SIG-M5 treated with dmso at 0.1 percent for 504 hours (cell line): ENCODE measurements at regions not wholly inside any gene's neighbourhood (a gene's known extent, or its start where the extent isn't known, plus 50 kb on each side); places are given as distances from the start of the nearest gene placed in this dataset.

Source experiments
- DNase-seq: peaks from one replicate; lab custom pipeline; 2025; ENCODE audit not compliant: unreplicated experiment; lab: John Stamatoyannopoulos, UW

DNA sequence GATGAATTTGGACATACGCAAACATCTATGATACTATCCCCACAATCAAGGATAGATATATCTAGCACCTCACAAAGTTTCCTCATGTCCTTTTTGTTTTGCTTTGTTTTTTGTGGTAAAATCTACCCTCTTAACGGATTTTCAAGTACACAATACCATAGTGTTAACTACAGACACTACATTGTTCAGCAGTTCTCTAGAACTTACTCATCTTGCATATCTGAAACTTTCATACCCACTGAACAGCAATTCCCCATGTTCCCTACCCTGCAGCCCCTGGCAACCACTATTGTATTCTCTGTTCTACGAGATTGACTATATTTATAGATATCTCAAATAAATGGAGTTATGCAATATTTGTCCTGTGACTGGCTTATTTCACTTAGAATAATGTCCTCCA, 58.1 kb upstream of the TJP1 start:
- DNase-seq, result no peak

- no peak for DNase-seq
Observed at GRCh38 chr15:29874977-29875376, 52.7 kb upstream of the TJP1 start.

GRCh38 chr15:29873947-29874411, 51.7 kb upstream of the TJP1 start:
- no peak for DNase-seq

DNA sequence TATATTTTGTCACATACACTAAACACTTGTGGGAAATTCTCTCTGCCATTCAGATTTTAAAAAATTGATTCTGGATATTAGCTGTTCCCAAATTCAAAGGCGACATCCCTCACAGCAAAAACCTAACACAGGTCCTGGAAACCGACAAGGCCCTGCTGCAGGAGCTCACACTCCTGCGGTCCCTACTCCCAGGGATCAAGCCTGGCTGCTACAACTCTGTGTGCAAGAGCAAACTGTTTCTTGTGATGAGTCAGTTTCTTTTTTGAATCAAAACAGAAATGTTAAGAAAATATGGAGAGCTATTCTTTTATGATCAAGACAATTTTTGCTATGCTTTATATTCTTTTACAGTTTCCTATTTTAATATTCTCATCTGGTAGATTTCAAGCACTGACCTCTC, 51.0 kb upstream of the TJP1 start:
- DNase-seq, result no peak

GRCh38 chr15:29872716-29873115, 50.4 kb upstream of the TJP1 start:
- DNase-seq, result no peak
